Endodermal cell (in vitro differentiated cells): ENCODE measurements at regions not wholly inside any gene's neighbourhood (a gene's known extent, or its start where the extent isn't known, plus 50 kb on each side); places are given as distances from the start of the nearest gene placed in this dataset.

Experiments
- DNase-seq: peaks from one replicate; pipeline ENCODE4 v3.0.0-alpha.2; 2017
- H3K27ac ChIP-seq: 2 replicates; pipeline ENCODE4 v1.5.1; 2013; ENCODE audit warnings: mild to moderate bottlenecking, low read depth, low read length, moderate library complexity
- H3K27me3 ChIP-seq: 2 replicates; pipeline ENCODE4 v1.6.1; 2013; ENCODE audit warnings: mild to moderate bottlenecking, low read length, moderate library complexity; ENCODE audit not compliant: insufficient read depth, control insufficient read depth, poor library complexity, severe bottlenecking
- H3K36me3 ChIP-seq: 2 replicates; pipeline ENCODE4 v1.7.0; 2013; ENCODE audit warnings: mild to moderate bottlenecking, low read length, moderate library complexity; ENCODE audit not compliant: control insufficient read depth, insufficient read depth
- H3K4me1 ChIP-seq: one replicate; pipeline ENCODE4 v1.7.0; 2013; ENCODE audit warnings: low read length; ENCODE audit not compliant: control insufficient read depth, insufficient read depth
- H3K4me3 ChIP-seq: 2 replicates; pipeline ENCODE4 v1.5.1; 2013; ENCODE audit warnings: mild to moderate bottlenecking, low read length, moderate library complexity
- H3K9ac ChIP-seq: 2 replicates; pipeline ENCODE4 v1.6.1; 2013; ENCODE audit warnings: mild to moderate bottlenecking, low read length, moderate library complexity; ENCODE audit not compliant: poor library complexity, severe bottlenecking; ENCODE audit errors: extremely low read depth
- H3K9me3 ChIP-seq: 2 replicates; pipeline ENCODE4 v1.6.1; 2013; ENCODE audit warnings: mild to moderate bottlenecking, low read length, moderate library complexity; ENCODE audit not compliant: control insufficient read depth
- H3K27ac Mint-ChIP-seq: 2 replicates; pipeline ENCODE4 v1.8.0; 2020; ENCODE audit warnings: mixed read lengths
- H3K27me3 Mint-ChIP-seq: 2 replicates; pipeline ENCODE4 v1.8.0; 2021; ENCODE audit warnings: mild to moderate bottlenecking, mixed read lengths; ENCODE audit not compliant: insufficient read depth
- H3K36me3 Mint-ChIP-seq: 2 replicates; pipeline ENCODE4 v1.8.0; 2020; ENCODE audit warnings: low read depth, mixed read lengths
- H3K4me1 Mint-ChIP-seq: 2 replicates; pipeline ENCODE4 v1.8.0; 2020; ENCODE audit warnings: mixed read lengths
- H3K4me3 Mint-ChIP-seq: 2 replicates; pipeline ENCODE4 v1.8.0; 2020; ENCODE audit warnings: mild to moderate bottlenecking, moderate library complexity, mixed read lengths
- H3K9me3 Mint-ChIP-seq: 2 replicates; pipeline ENCODE4 v1.8.0; 2020; ENCODE audit warnings: mild to moderate bottlenecking, mixed read lengths
- WGBS, 2 experiments: methylation state at CpG; one replicate each; pipeline versions ENCODE4 v1.1.5 to v1.1.7; 2013; ENCODE audit warnings: missing lambda C conversion rate in 2 of 2, mixed read lengths in 1 of 2; ENCODE audit not compliant: insufficient coverage in 1 of 2, insufficient read length in 1 of 2; 5-methylcytosine and 5-hydroxymethylcytosine counted together
- TF ChIP-seq, protein P1 (sequence below): fragments of 200-600 bp; sonication (generic); conservative IDR thresholded peaks from 2 replicates; pipeline ENCODE4 v1.5.0; 2021; ENCODE audit warnings: antibody characterized with exemption, mild to moderate bottlenecking

DNA sequence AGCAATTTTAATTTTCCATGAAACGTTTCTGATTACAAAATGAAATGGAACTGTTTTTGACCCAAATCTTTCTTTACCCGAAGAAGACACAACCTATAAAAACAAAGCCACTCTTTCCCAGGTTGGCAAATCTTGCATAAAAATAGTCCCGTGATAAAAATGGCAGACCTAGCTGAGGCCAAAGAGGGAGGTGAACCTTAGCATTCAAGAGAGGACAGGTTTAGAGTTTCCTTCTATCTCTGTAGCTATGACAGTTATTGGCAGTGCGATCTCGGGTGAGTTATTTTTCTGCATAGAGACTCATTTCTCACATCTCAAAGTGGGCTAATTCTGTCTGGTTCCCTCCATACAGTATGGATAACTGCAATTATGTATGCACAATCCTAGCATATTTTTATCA lies 241.4 kb downstream of the MAP2K6 start:
- Histone ChIP-seq H3K9me3 (no peaks in the 10 kb centered on the region), H3K36me3 (no peaks in the 10 kb centered on the region), H3K4me1 (no peaks in the 10 kb centered on the region), H3K27me3 (peaks cover 19% of the 10 kb centered on the region), H3K27ac (no peak overlapping the region), H3K4me3 (no peak overlapping the region), H3K9ac (no peak overlapping the region)
- Mint-ChIP-seq H3K27ac (no peak overlapping the region), H3K9me3 (peaks cover 10% of the 10 kb centered on the region), H3K27me3 (peaks cover 2% of the 10 kb centered on the region), H3K4me3 (no peak overlapping the region), H3K4me1 (no peaks in the 10 kb centered on the region), H3K36me3 (no peaks in the 10 kb centered on the region)
- 93 to 100% methylated on average over 2 to 5 of the region's 5 CpGs for WGBS, 2 experiments
- no peak for DNase-seq
- TF ChIP-seq, protein P1, sequence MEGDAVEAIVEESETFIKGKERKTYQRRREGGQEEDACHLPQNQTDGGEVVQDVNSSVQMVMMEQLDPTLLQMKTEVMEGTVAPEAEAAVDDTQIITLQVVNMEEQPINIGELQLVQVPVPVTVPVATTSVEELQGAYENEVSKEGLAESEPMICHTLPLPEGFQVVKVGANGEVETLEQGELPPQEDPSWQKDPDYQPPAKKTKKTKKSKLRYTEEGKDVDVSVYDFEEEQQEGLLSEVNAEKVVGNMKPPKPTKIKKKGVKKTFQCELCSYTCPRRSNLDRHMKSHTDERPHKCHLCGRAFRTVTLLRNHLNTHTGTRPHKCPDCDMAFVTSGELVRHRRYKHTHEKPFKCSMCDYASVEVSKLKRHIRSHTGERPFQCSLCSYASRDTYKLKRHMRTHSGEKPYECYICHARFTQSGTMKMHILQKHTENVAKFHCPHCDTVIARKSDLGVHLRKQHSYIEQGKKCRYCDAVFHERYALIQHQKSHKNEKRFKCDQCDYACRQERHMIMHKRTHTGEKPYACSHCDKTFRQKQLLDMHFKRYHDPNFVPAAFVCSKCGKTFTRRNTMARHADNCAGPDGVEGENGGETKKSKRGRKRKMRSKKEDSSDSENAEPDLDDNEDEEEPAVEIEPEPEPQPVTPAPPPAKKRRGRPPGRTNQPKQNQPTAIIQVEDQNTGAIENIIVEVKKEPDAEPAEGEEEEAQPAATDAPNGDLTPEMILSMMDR, result no peak

DNA sequence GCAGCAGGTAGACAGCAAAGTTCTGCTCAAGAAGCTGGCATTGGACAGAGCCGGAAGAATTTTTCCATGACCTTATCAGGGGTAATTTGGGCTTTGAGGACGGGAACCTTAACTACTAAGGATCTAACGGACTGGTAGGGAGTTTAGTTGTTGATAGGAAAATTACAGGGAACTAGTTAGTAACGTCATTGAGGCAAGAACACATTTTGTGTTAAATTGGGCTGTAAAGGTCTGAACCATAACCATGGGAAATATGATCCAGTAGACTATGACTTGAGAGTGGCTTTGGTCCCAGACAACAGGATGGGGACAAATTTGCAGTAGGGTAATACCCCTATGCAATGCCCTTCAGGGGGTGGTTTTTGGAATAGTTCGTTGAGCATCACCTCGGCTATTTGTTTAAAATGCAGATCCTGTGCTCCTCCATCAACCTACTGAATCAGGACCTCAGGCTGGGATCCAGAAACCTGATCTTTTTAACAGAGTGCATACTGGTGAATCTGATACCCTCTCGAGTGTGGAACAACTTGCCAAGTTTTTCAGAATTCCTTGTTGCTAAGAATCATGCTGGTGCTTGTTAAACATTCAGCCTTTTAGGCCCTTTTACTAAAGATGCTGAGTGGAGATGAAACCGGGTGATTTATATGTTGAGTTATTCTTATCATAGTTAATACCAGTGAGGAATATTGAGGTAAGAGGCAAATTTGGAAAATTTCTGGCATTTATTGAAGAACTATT lies 255.1 kb downstream of the MAP2K6 start:
- Histone ChIP-seq H3K36me3 (no peaks in the 10 kb centered on the region), H3K9me3 (no peaks in the 10 kb centered on the region), H3K9ac (no peak overlapping the region), H3K27ac (no peak overlapping the region), H3K4me1 (no peaks in the 10 kb centered on the region), H3K4me3 (no peak overlapping the region), H3K27me3 (no peaks in the 10 kb centered on the region)
- WGBS, 2 experiments, result 90 to 93% methylated on average over 7 to 8 of the region's 8 CpGs
- Mint-ChIP-seq H3K4me1 (no peaks in the 10 kb centered on the region), H3K36me3 (no peaks in the 10 kb centered on the region), H3K27me3 (no peaks in the 10 kb centered on the region), H3K27ac (no peak overlapping the region), H3K9me3 (no peaks in the 10 kb centered on the region), H3K4me3 (no peak overlapping the region)
- TF ChIP-seq, protein P1, result no peak
- no peak for DNase-seq

DNA sequence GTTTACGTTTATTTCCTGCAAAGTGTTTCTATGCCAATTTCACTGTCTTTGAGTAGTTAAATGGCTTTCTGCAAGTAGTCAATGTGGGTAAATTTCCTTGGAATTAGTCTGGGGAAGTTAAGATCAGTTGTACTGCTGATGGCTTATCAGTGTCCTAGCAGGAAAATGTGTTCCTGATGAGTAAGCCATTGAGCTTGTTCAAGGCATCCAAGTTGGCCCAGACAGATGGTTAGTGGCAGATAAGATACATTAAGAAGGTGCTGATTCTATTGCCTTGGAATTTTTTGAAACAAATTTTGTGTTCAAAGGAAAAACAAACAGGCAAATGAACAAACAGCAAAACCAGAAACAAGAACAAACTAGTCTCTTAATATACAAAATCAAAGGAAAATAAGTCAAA lies 258.4 kb downstream of the MAP2K6 start:
- TF ChIP-seq, protein P1, result no peak
- H3K4me3 ChIP-seq, result no peak overlapping the region
- H3K36me3 ChIP-seq, result no peaks in the 10 kb centered on the region
- Mint-ChIP-seq H3K4me1 (no peaks in the 10 kb centered on the region), H3K9me3 (no peaks in the 10 kb centered on the region), H3K4me3 (no peak overlapping the region), H3K27ac (no peak overlapping the region), H3K36me3 (no peaks in the 10 kb centered on the region), H3K27me3 (no peaks in the 10 kb centered on the region)
- WGBS, 2 experiments, result 83 to 86% methylated on average over 1 of the region's 1 CpG
- no peak overlapping the region for H3K27ac ChIP-seq
- no peaks in the 10 kb centered on the region for H3K27me3 ChIP-seq
- no peak for DNase-seq
- no peaks in the 10 kb centered on the region for H3K4me1 ChIP-seq
- H3K9ac ChIP-seq, result no peak overlapping the region
- no peaks in the 10 kb centered on the region for H3K9me3 ChIP-seq
